Upper lobe of right lung (tissue), 1 donor: ENCODE measurements at regions not wholly inside any gene's neighbourhood (a gene's known extent, or its start where the extent isn't known, plus 50 kb on each side); places are given as distances from the start of the nearest gene placed in this dataset.

Source experiments
- ATAC-seq: fragments of 200-7000 bp; cut with Tn5 transposase; one replicate; pipeline ENCODE4 v1.9.1; 2020; ENCODE audit warnings: mild to moderate bottlenecking, moderate library complexity
- DNase-seq: peaks from one replicate; pipeline ENCODE4 v3.0.0-alpha.2; 2020
- H3K27ac ChIP-seq: fragments of 200-600 bp; one replicate; pipeline ENCODE4 v1.8.0; 2022
- H3K27me3 ChIP-seq: fragments of 200-600 bp; one replicate; pipeline ENCODE4 v1.8.0; 2022; ENCODE audit warnings: mild to moderate bottlenecking
- H3K36me3 ChIP-seq: fragments of 200-600 bp; one replicate; pipeline ENCODE4 v1.8.0; 2022
- H3K4me1 ChIP-seq: fragments of 200-600 bp; one replicate; pipeline ENCODE4 v1.8.0; 2022
- H3K4me3 ChIP-seq: fragments of 200-600 bp; one replicate; pipeline ENCODE4 v1.8.0; 2022; ENCODE audit warnings: mild to moderate bottlenecking
- H3K9me3 ChIP-seq: fragments of 200-600 bp; one replicate; pipeline ENCODE4 v1.8.0; 2022
- CTCF ChIP-seq: fragments of 200-600 bp; IDR thresholded peaks from one replicate; pipeline ENCODE4 v1.8.0; 2022; ENCODE audit warnings: antibody characterized with exemption
- intact Hi-C: fragments of 100-400 bp; cut with DNase I; formaldehyde crosslinking; loops from one replicate; pipeline ENCODE4 v1.11.0; 2022
- donor health status: DM: no; HTN: yes; CAD: no; lungs with severe emphysema.

GRCh38 chr12:17540921-17541320 is 549.1 kb downstream of the RERGL start:
- Histone ChIP-seq H3K27ac (no peak overlapping the region), H3K27me3 (no peaks in the 10 kb centered on the region), H3K9me3 (peaks cover 8% of the 10 kb centered on the region), H3K4me3 (no peak overlapping the region), H3K4me1 (no peaks in the 10 kb centered on the region), H3K36me3 (no peaks in the 10 kb centered on the region)
- no peak for TF ChIP-seq CTCF
- DNase-seq (no peak), ATAC-seq (no peak)
- intact Hi-C loops: no loop called here

GRCh38 chr12:17528394-17528793 is 561.6 kb downstream of the RERGL start:
- Histone ChIP-seq H3K4me3 (no peak overlapping the region), H3K36me3 (no peaks in the 10 kb centered on the region), H3K27ac (no peak overlapping the region), H3K4me1 (no peaks in the 10 kb centered on the region), H3K9me3 (no peaks in the 10 kb centered on the region), H3K27me3 (no peaks in the 10 kb centered on the region)
- DNase-seq (no peak), ATAC-seq (no peak)
- TF ChIP-seq CTCF: no peak
- intact Hi-C loops: no loop called here

GRCh38 chr12:17527021-17527420 is 563.0 kb downstream of the RERGL start:
- no peak for TF ChIP-seq CTCF
- Histone ChIP-seq H3K4me3 (no peak overlapping the region), H3K4me1 (no peaks in the 10 kb centered on the region), H3K9me3 (no peaks in the 10 kb centered on the region), H3K27ac (no peak overlapping the region), H3K36me3 (no peaks in the 10 kb centered on the region), H3K27me3 (no peaks in the 10 kb centered on the region)
- intact Hi-C loops: no loop called here
- ATAC-seq (no peak), DNase-seq (no peak)

GRCh38 chr12:17511369-17511768 is 578.6 kb downstream of the RERGL start:
- Histone ChIP-seq H3K9me3 (no peaks in the 10 kb centered on the region), H3K4me3 (no peak overlapping the region), H3K36me3 (no peaks in the 10 kb centered on the region), H3K27me3 (no peaks in the 10 kb centered on the region), H3K27ac (no peak overlapping the region), H3K4me1 (no peaks in the 10 kb centered on the region)
- no peak for ATAC-seq
- intact Hi-C loops: no loop called here
- no peak for DNase-seq
- TF ChIP-seq CTCF: no peak

- H3K27me3 ChIP-seq: no peaks in the 10 kb centered on the region
- no peak overlapping the region for H3K4me3 ChIP-seq
- DNase-seq (no peak), ATAC-seq (no peak)
- no peaks in the 10 kb centered on the region for H3K36me3 ChIP-seq
- no peak for TF ChIP-seq CTCF
- no peaks in the 10 kb centered on the region for H3K4me1 ChIP-seq
- no peak overlapping the region for H3K27ac ChIP-seq
- intact Hi-C loops: no loop called here
- H3K9me3 ChIP-seq: no peaks in the 10 kb centered on the region
Measured at GRCh38 chr12:17507336-17507735, 582.7 kb downstream of the RERGL start.

- H3K9me3 ChIP-seq: no peaks in the 10 kb centered on the region
- ATAC-seq: no peak
- H3K4me1 ChIP-seq: no peaks in the 10 kb centered on the region
- DNase-seq: no peak
- no peak for TF ChIP-seq CTCF
- no peaks in the 10 kb centered on the region for H3K36me3 ChIP-seq
- no peak overlapping the region for H3K27ac ChIP-seq
- H3K4me3 ChIP-seq: no peak overlapping the region
- no peaks in the 10 kb centered on the region for H3K27me3 ChIP-seq
- intact Hi-C loops: no loop called here
Measured at GRCh38 chr12:17503742-17504141, 586.3 kb downstream of the RERGL start.
